ENCODE measurements at regions not wholly inside any gene's neighbourhood (a gene's known extent, or its start where the extent isn't known, plus 50 kb on each side); places are given as distances from the start of the nearest gene placed in this dataset.

GRCh38 chr2:145226901-145227300 is 707.0 kb upstream of the ZEB2 start:
- H3K27me3 Mint-ChIP-seq (ENCODE audit: insufficient read depth, low read depth, poor library complexity): peaks cover 1% of the 10 kb centered on the region
- no peak overlapping the region for H3K4me2 ChIP-seq
- no peaks in the 10 kb centered on the region for H3K4me1 ChIP-seq (ENCODE audit: insufficient read depth)
- DNase-seq (ENCODE audit: low spot score) (no peak), ATAC-seq (no peak)
- H3K9me2 ChIP-seq (ENCODE audit: insufficient read depth): no peaks in the 10 kb centered on the region
- no peaks in the 10 kb centered on the region for H3K36me3 ChIP-seq (ENCODE audit: insufficient read depth)
- no peaks in the 10 kb centered on the region for H3K27me3 ChIP-seq (ENCODE audit: insufficient read depth)
- no peaks in the 10 kb centered on the region for H3K79me2 ChIP-seq (replicated peaks; ENCODE audit: insufficient read depth)
- H3K4me1 Mint-ChIP-seq: no peaks in the 10 kb centered on the region
- H3K4me3 ChIP-seq: no peak overlapping the region
- no peaks in the 10 kb centered on the region for H3F3A ChIP-seq (replicated peaks; ENCODE audit: low read depth)
- no peak overlapping the region for H3K27ac ChIP-seq (ENCODE audit: low read depth)
- H3K36me3 Mint-ChIP-seq (ENCODE audit: low read depth): no peaks in the 10 kb centered on the region; the same call in 2 of the 3 replicates
- TF ChIP-seq CREB1 (CRISPR knock-in tag; IDR thresholded peaks at IDR 0.05; ENCODE audit: low read depth): no peak
- TF ChIP-seq ZNF331 (CRISPR knock-in tag; IDR thresholded peaks at IDR 0.05; ENCODE audit: low read depth): no peak
- TF ChIP-seq STAT1 (IDR thresholded peaks at IDR 0.05; ENCODE audit: unreplicated experiment): no peak
- no peak for TF ChIP-seq ETS1 (IDR thresholded peaks at IDR 0.05)
- no peak for TF ChIP-seq JUNB (IDR thresholded peaks at IDR 0.05; ENCODE audit: unreplicated experiment)
- no peak for TF ChIP-seq ZNF114 (CRISPR knock-in tag; IDR thresholded peaks at IDR 0.05)
- no peak for TF ChIP-seq NANOG (IDR thresholded peaks at IDR 0.05; ENCODE audit: borderline replicate concordance)
- no peaks in the 10 kb centered on the region for H4K20me1 ChIP-seq (replicated peaks; ENCODE audit: insufficient read depth)
- H3K4me3 Mint-ChIP-seq: no peak overlapping the region
- H2AFZ ChIP-seq: no peak overlapping the region
- peaks cover 3% of the 10 kb centered on the region; the same call in 1 of the 3 replicates for H3K9me3 Mint-ChIP-seq
- H3K27ac Mint-ChIP-seq: no peak overlapping the region

GRCh38 chr2:145221516-145221915 is 701.6 kb upstream of the ZEB2 start:
- no peak for DNase-seq (ENCODE audit: low spot score)
- Histone ChIP-seq H3K36me3 (ENCODE audit: insufficient read depth) (no peaks in the 10 kb centered on the region), H3K79me2 (replicated peaks; ENCODE audit: insufficient read depth) (no peaks in the 10 kb centered on the region), H3K9me2 (ENCODE audit: insufficient read depth) (no peaks in the 10 kb centered on the region), H3K4me1 (ENCODE audit: insufficient read depth) (no peaks in the 10 kb centered on the region), H2AFZ (no peak overlapping the region), H3F3A (replicated peaks; ENCODE audit: low read depth) (no peaks in the 10 kb centered on the region), H3K4me2 (no peak overlapping the region), H4K20me1 (replicated peaks; ENCODE audit: insufficient read depth) (no peaks in the 10 kb centered on the region), H3K27me3 (ENCODE audit: insufficient read depth) (no peaks in the 10 kb centered on the region), H3K27ac (ENCODE audit: low read depth) (no peak overlapping the region), H3K4me3 (no peak overlapping the region)
- no peak overlapping the region for H3K27ac Mint-ChIP-seq
- ATAC-seq: no peak
- H3K9me3 Mint-ChIP-seq: peaks cover 3% of the 10 kb centered on the region; the same call in 1 of the 3 replicates
- H3K36me3 Mint-ChIP-seq (ENCODE audit: low read depth): no peaks in the 10 kb centered on the region; the same call in 2 of the 3 replicates
- H3K27me3 Mint-ChIP-seq (ENCODE audit: insufficient read depth, low read depth, poor library complexity): peaks cover 1% of the 10 kb centered on the region
- H3K4me1 Mint-ChIP-seq: no peaks in the 10 kb centered on the region
- H3K4me3 Mint-ChIP-seq: no peak overlapping the region
- TF ChIP-seq JUNB (IDR thresholded peaks at IDR 0.05; ENCODE audit: unreplicated experiment): no peak
- TF ChIP-seq EZH2 (IDR thresholded peaks at IDR 0.05; ENCODE audit: low read depth, unreplicated experiment): no peak
- TF ChIP-seq ZNF462 (CRISPR knock-in tag; IDR thresholded peaks at IDR 0.05): no peak
- TF ChIP-seq ETS1 (IDR thresholded peaks at IDR 0.05): no peak
- no peak for TF ChIP-seq STAT1 (IDR thresholded peaks at IDR 0.05; ENCODE audit: unreplicated experiment)
- TF ChIP-seq REST (IDR thresholded peaks at IDR 0.05; ENCODE audit: unreplicated experiment): no peak

All from GM23338 (cell line).